ENCODE measurements at regions not wholly inside any gene's neighbourhood (a gene's known extent, or its start where the extent isn't known, plus 50 kb on each side); places are given as distances from the start of the nearest gene placed in this dataset.

- DNase-seq = no peak
Observed at GRCh38 chrX:46447384-46447783, 97.8 kb downstream of the ZNF674 start.

- peak; percentile 90 for DNase-seq
Observed at GRCh38 chrX:46446727-46447378, 98.4 kb downstream of the ZNF674 start.

GRCh38 chrX:46444011-46444410 lies 101.2 kb downstream of the ZNF674 start:
- DNase-seq = peak; percentile 66

- no peak for DNase-seq
Observed at GRCh38 chrX:46436744-46437143, 108.5 kb downstream of the ZNF674 start.

- DNase-seq = no peak
Observed at GRCh38 chrX:46433892-46434291, 111.3 kb downstream of the ZNF674 start.

GRCh38 chrX:46408553-46409407 lies 136.4 kb downstream of the ZNF674 start:
- DNase-seq = peak; percentile 60

GRCh38 chrX:46407753-46408130 lies 137.5 kb downstream of the ZNF674 start:
- no peak for DNase-seq

GRCh38 chrX:46407036-46407752 lies 138.0 kb downstream of the ZNF674 start:
- no peak for DNase-seq

GRCh38 chrX:46404774-46405173 lies 140.4 kb downstream of the ZNF674 start:
- DNase-seq = no peak

GRCh38 chrX:46400530-46401443 lies 144.4 kb downstream of the ZNF674 start:
- no peak for DNase-seq

GRCh38 chrX:46398874-46399273 lies 146.3 kb downstream of the ZNF674 start:
- DNase-seq = no peak

- DNase-seq = no peak
Observed at GRCh38 chrX:46398126-46398525, 147.1 kb downstream of the ZNF674 start.

- no peak for DNase-seq
Observed at GRCh38 chrX:46386511-46386910, 158.7 kb downstream of the ZNF674 start.

- no peak for DNase-seq
Observed at GRCh38 chrX:46383006-46383405, 162.2 kb downstream of the ZNF674 start.

GRCh38 chrX:46382595-46382994 lies 162.6 kb downstream of the ZNF674 start:
- DNase-seq = no peak

- DNase-seq = peak; percentile 30
Observed at GRCh38 chrX:46381630-46382029, 163.6 kb downstream of the ZNF674 start.

GRCh38 chrX:46380148-46380752 lies 165.0 kb downstream of the ZNF674 start:
- peak; percentile 7 for DNase-seq

GRCh38 chrX:46376246-46376885 lies 168.9 kb downstream of the ZNF674 start:
- DNase-seq = peak; percentile 29

GRCh38 chrX:46375831-46376230 lies 169.4 kb downstream of the ZNF674 start:
- DNase-seq = no peak

GRCh38 chrX:46374371-46374770 lies 170.8 kb downstream of the ZNF674 start:
- no peak for DNase-seq

GRCh38 chrX:46367491-46367890 lies 177.7 kb downstream of the ZNF674 start:
- no peak for DNase-seq

All from suppressor macrophage treated with lipopolysaccharide for 4 hours (primary cell).